ENCODE measurements at regions not wholly inside any gene's neighbourhood (a gene's known extent, or its start where the extent isn't known, plus 50 kb on each side); places are given as distances from the start of the nearest gene placed in this dataset.
"Not testable (repeated sequence)": the region's sequence is repeated elsewhere in the genome, so short reads cannot be mapped to it uniquely, and the experiment has no call there.

GRCh38 chrX:131405497-131405896 lies 116.4 kb upstream of the IGSF1 start:
- Histone ChIP-seq H3K27me3 (ENCODE audit: control insufficient read depth, insufficient read depth, low read length) (no peaks in the 10 kb centered on the region), H3K36me3 (ENCODE audit: control insufficient read depth, insufficient read depth, low read length) (no peaks in the 10 kb centered on the region), H3K27ac (ENCODE audit: low read length) (no peak overlapping the region), H3K4me3 (ENCODE audit: low read depth in 2 of 2, low read length in 2 of 2) (no peak overlapping the region), H3K9me3 (ENCODE audit: control insufficient read depth, insufficient read depth, low read depth, low read length) (no peaks in the 10 kb centered on the region), H3K4me1 (ENCODE audit: control insufficient read depth, insufficient read depth, low read length) (no peaks in the 10 kb centered on the region)
- no TSS peak for BruUV-seq (replicated peaks)
- no peak; the same call in 1 of the 2 replicates for ATAC-seq
- in situ Hi-C loops (cut with HindIII; ENCODE audit: low pct_unique_long_range_greater_than_20kb, low sequenced_read_pairs) (no loop called here), intact Hi-C loops (cut with micrococcal nuclease; ENCODE audit: unreplicated experiment) (no loop called here)
- peak; percentile 1 for DNase-seq (ENCODE audit: low read depth, low spot score)
- POLR2A ChIA-PET: no interaction called here
- TF ChIP-seq CTCF (IDR thresholded peaks at IDR 0.05) (peak; percentile 39), SIN3A (IDR thresholded peaks at IDR 0.05; ENCODE audit: borderline replicate concordance, insufficient read depth, low read depth, low read length) (no peak), TCF7L2 (IDR thresholded peaks at IDR 0.05; ENCODE audit: low read depth, low read length) (no peak), POLR2AphosphoS5 (IDR thresholded peaks at IDR 0.05; ENCODE audit: low read depth, low read length) (no peak), REST (IDR thresholded peaks at IDR 0.05; ENCODE audit: insufficient read depth in 1 of 2, low read depth in 2 of 2, low read length in 1 of 2) (no peak)
- CTCF ChIA-PET: no interaction called here

- Histone ChIP-seq H3K36me3 (ENCODE audit: control insufficient read depth, insufficient read depth, low read length) (no peaks in the 10 kb centered on the region), H3K4me3 (ENCODE audit: low read depth in 2 of 2, low read length in 2 of 2) (no peak overlapping the region), H3K27ac (ENCODE audit: low read length) (no peak overlapping the region), H3K27me3 (ENCODE audit: control insufficient read depth, insufficient read depth, low read length) (no peaks in the 10 kb centered on the region), H3K9me3 (ENCODE audit: control insufficient read depth, insufficient read depth, low read depth, low read length) (no peaks in the 10 kb centered on the region), H3K4me1 (ENCODE audit: control insufficient read depth, insufficient read depth, low read length) (no peaks in the 10 kb centered on the region)
- ATAC-seq: no peak
- TF ChIP-seq TCF7L2 (IDR thresholded peaks at IDR 0.05; ENCODE audit: low read depth, low read length) (no peak), REST (IDR thresholded peaks at IDR 0.05; ENCODE audit: insufficient read depth in 1 of 2, low read depth in 2 of 2, low read length in 1 of 2) (no peak)
- CTCF ChIA-PET: no interaction called here
- BruUV-seq (replicated peaks): no TSS peak
- POLR2A ChIA-PET: no interaction called here
- intact Hi-C loops (cut with micrococcal nuclease; ENCODE audit: unreplicated experiment) (no loop called here), in situ Hi-C loops (cut with HindIII; ENCODE audit: low pct_unique_long_range_greater_than_20kb, low sequenced_read_pairs) (no loop called here)
- no peak for DNase-seq (ENCODE audit: low read depth, low spot score)
These were observed 119.0 kb upstream of the OR13H1 start for GRCh38 chrX:131424895-131425294.

GRCh38 chrX:131430465-131430864 lies 113.4 kb upstream of the OR13H1 start:
- BruUV-seq (replicated peaks); ATAC-seq; H3K9me3 ChIP-seq (ENCODE audit: control insufficient read depth, insufficient read depth, low read depth, low read length); CTCF ChIA-PET; POLR2A ChIA-PET; in situ Hi-C loops (cut with HindIII; ENCODE audit: low pct_unique_long_range_greater_than_20kb, low sequenced_read_pairs); intact Hi-C loops (cut with micrococcal nuclease; ENCODE audit: unreplicated experiment); H3K36me3 ChIP-seq (ENCODE audit: control insufficient read depth, insufficient read depth, low read length); H3K4me3 ChIP-seq (ENCODE audit: low read depth in 2 of 2, low read length in 2 of 2); DNase-seq (ENCODE audit: low read depth, low spot score); H3K27me3 ChIP-seq (ENCODE audit: control insufficient read depth, insufficient read depth, low read length); H3K4me1 ChIP-seq (ENCODE audit: control insufficient read depth, insufficient read depth, low read length); H3K27ac ChIP-seq (ENCODE audit: low read length): not testable (repeated sequence)
